HUES64 (cell line): ENCODE measurements at regions not wholly inside any gene's neighbourhood (a gene's known extent, or its start where the extent isn't known, plus 50 kb on each side); places are given as distances from the start of the nearest gene placed in this dataset.
"Not testable (repeated sequence)": the region's sequence is repeated elsewhere in the genome, so short reads cannot be mapped to it uniquely, and the experiment has no call there.

Experiments
- H3K27ac ChIP-seq: 2 replicates; pipeline ENCODE4 v1.7.0; 2013; ENCODE audit warnings: low read depth, low read length, inconsistent platforms
- H3K27me3 ChIP-seq: 2 replicates; pipeline ENCODE4 v1.6.1; 2013; ENCODE audit warnings: mild to moderate bottlenecking, low read length; ENCODE audit not compliant: insufficient read depth
- H3K36me3 ChIP-seq: 2 replicates; pipeline ENCODE4 v1.6.1; 2013; ENCODE audit warnings: mild to moderate bottlenecking, low read length; ENCODE audit not compliant: insufficient read depth
- H3K4me1 ChIP-seq: 2 replicates; pipeline ENCODE4 v1.6.1; 2013; ENCODE audit warnings: mild to moderate bottlenecking, low read length, moderate library complexity; ENCODE audit not compliant: insufficient read depth
- H3K4me3 ChIP-seq: 2 replicates; pipeline ENCODE4 v1.5.1; 2013; ENCODE audit warnings: mild to moderate bottlenecking, low read length, moderate library complexity
- H3K9ac ChIP-seq: 2 replicates; pipeline ENCODE4 v1.6.1; 2013; ENCODE audit warnings: mild to moderate bottlenecking, low read depth, low read length
- H3K9me3 ChIP-seq: 2 replicates; pipeline ENCODE4 v1.6.1; 2013; ENCODE audit warnings: low read depth, low read length; ENCODE audit not compliant: insufficient read depth
- WGBS: fragments of 150-250, 120-280 bp; methylation state at CpG from one replicate; pipeline ENCODE4 v1.1.7; 2013; ENCODE audit warnings: missing lambda C conversion rate; 5-methylcytosine and 5-hydroxymethylcytosine counted together

DNA sequence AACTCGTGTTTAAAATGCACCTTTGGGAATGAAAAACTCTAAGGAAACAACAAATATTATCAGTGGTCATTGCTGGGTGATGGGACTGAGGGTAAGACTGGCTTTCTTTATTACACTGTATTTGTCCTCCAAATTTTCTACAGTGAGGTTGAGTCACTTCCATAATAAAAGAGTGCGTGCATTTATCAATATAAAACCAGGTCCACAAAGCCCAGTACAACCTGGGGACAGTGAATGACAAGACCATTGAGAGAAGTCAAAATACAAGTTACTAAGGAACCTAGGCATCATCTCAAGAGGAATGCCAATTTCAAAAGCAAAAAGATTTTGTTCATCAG is 76.4 kb downstream of the MAGED4 start:
- H3K9me3 ChIP-seq = no peaks in the 10 kb centered on the region
- H3K9ac ChIP-seq = no peak overlapping the region; the same call in 1 of the 2 replicates
- no peaks in the 10 kb centered on the region; the same call in 1 of the 2 replicates for H3K27me3 ChIP-seq
- H3K27ac ChIP-seq = no peak overlapping the region; the same call in 1 of the 2 replicates
- 38% methylated on average over 1 of the region's 2 CpGs for WGBS
- H3K4me3 ChIP-seq = peak overlapping the region; percentile 98
- no peaks in the 10 kb centered on the region for H3K36me3 ChIP-seq
- H3K4me1 ChIP-seq = peaks cover 7% of the 10 kb centered on the region; the same call in 1 of the 2 replicates

DNA sequence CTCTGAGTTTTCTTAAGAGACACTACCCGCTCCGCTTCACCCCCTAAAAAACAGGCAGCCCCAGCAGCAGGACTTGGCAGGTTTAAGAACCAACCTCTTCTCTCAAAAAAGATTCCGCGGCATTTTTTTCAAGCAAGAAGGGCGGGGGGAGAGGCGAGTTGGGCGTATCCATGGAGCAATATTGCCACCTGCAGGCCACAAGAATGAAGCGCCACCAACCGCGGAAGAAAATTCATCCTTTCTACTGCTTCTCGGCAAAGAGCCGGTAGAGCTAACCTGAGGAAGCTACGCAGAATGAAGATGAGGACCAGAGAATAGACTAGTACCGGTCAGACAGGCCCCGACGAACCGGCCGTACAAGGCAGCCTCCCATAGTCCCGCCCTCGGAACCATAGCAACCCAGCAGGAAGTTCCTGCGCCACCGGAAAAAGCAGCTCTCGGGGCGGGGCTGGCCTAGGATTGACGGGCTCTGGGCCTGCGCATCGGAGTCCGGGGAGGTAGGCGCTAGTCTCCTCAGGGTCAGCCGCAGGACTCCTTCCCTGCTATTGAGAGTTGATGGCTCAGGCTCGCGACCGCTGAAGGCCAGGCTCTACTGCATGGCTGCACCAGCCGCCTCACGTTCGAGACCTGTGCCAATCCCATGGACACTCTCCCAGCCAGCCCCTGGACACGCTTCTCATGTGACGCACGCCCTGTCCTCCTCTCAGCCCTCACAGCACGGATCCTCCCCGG is 76.9 kb downstream of the MAGED4 start:
- Histone ChIP-seq H3K27me3 (no peaks in the 10 kb centered on the region), H3K9me3 (no peaks in the 10 kb centered on the region), H3K9ac (peak overlapping the region; percentile 94), H3K27ac (peak overlapping the region; percentile 91), H3K36me3 (no peaks in the 10 kb centered on the region), H3K4me1 (peaks cover 7% of the 10 kb centered on the region; the same call in 1 of the 2 replicates), H3K4me3 (peak overlapping the region; percentile 98)
- WGBS = 1% methylated on average over 41 of the region's 41 CpGs

DNA sequence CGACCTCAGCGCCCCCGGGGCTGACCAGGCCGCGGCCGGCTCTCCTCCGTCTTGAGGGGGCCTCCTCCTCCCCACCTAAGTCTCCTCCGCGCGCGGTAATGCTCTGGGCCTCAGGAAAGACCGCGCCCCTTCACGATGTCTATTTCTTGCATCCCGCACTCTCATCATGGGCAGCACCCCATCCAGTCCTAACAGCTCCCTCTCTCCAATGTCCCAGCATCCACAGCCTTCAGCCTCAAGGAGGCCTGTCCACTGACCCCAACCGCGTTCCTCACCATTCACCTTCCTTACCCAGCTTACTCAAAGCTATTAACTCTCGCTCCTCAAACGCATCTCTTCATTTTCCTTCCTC is 77.5 kb downstream of the MAGED4 start:
- Histone ChIP-seq H3K27ac (peak overlapping the region; percentile 91; the same call in 1 of the 2 replicates), H3K9me3 (no peaks in the 10 kb centered on the region), H3K27me3 (no peaks in the 10 kb centered on the region), H3K4me3 (peak overlapping the region; percentile 98), H3K9ac (peak overlapping the region; percentile 43; the same call in 1 of the 2 replicates), H3K36me3 (no peaks in the 10 kb centered on the region), H3K4me1 (peaks cover 7% of the 10 kb centered on the region; the same call in 1 of the 2 replicates)
- 13% methylated on average over 19 of the region's 19 CpGs for WGBS

GRCh38 chrX:52263417-52263816 is 78.7 kb downstream of the MAGED4 start:
- peaks cover 7% of the 10 kb centered on the region; the same call in 1 of the 2 replicates for H3K4me1 ChIP-seq
- H3K27ac ChIP-seq = no peak overlapping the region
- H3K9me3 ChIP-seq = no peaks in the 10 kb centered on the region
- no peak overlapping the region for H3K4me3 ChIP-seq
- no peak overlapping the region for H3K9ac ChIP-seq
- H3K36me3 ChIP-seq = no peaks in the 10 kb centered on the region
- 92% methylated on average over 4 of the region's 5 CpGs for WGBS
- H3K27me3 ChIP-seq = no peaks in the 10 kb centered on the region

GRCh38 chrX:52265713-52266112 is 81.0 kb downstream of the MAGED4 start:
- WGBS = 79% methylated on average over 3 of the region's 4 CpGs

DNA sequence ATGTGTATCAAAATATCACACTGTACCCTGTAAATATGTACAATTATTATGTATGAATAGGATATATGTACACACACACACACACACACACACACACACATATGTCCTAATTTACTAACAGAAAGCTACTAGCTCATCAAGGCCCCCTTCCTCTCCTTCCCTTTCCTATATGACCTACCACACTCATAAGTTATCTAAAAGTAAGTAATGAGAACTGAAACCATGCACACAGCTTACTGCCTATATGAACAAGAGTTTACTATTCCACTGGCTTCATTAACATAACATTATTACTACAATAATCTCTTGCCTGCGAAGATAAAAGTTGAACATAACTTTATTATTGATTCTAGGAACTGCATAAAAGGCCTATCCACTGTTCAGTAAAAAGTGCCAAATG is 83.8 kb downstream of the MAGED4 start:
- not testable (repeated sequence) for H3K27ac ChIP-seq, H3K27me3 ChIP-seq, H3K4me3 ChIP-seq, H3K36me3 ChIP-seq, H3K9me3 ChIP-seq, H3K9ac ChIP-seq, H3K4me1 ChIP-seq
- WGBS = no CpG with 5 or more reads among the region's 1 CpG

More at GRCh38 chrX:52265713-52266112, 81.0 kb downstream of the MAGED4 start:
- no peaks in the 10 kb centered on the region for H3K9me3 ChIP-seq
- H3K4me1 ChIP-seq = peaks cover 5% of the 10 kb centered on the region; the same call in 1 of the 2 replicates
- no peak overlapping the region for H3K27ac ChIP-seq
- no peak overlapping the region for H3K9ac ChIP-seq
- H3K4me3 ChIP-seq = no peak overlapping the region
- H3K27me3 ChIP-seq = no peaks in the 10 kb centered on the region
- H3K36me3 ChIP-seq = no peaks in the 10 kb centered on the region

DNA sequence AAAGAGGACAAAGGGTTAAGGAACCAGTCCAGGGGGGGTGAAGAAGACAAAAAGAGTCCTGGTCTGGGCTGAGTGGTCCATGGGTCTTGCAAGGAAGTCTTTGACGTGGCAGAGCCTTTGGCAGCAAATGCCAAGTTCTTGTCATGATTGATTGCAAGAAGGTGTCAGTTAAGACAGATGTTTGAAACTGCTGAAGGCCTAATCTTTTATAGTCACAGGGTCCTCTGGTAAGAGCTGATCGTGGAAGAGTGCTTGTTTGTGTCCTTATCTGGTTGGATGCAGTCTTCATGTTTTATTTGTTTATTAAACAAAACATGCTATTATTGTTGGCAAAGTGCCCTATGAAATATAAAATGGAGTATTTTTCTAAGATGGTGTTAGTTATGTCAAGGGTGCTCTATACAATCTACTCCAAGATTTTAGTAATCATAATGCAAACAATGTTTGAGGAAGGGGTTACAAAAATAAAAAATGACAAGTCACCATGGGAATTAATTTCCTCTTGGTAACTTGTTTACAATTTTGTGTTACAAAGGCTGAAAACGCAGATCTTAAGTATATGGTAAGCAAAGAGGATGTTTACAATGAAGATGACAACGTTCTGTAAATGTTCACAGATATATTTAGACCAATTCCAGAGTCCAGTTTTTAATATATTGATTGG is 85.9 kb downstream of the MAGED4 start:
- 75% methylated on average over 4 of the region's 4 CpGs for WGBS
- H3K36me3 ChIP-seq = no peaks in the 10 kb centered on the region
- no peaks in the 10 kb centered on the region for H3K9me3 ChIP-seq
- H3K9ac ChIP-seq = no peak overlapping the region
- H3K27me3 ChIP-seq = no peaks in the 10 kb centered on the region
- H3K4me3 ChIP-seq = no peak overlapping the region
- H3K4me1 ChIP-seq = no peaks in the 10 kb centered on the region; the same call in 1 of the 2 replicates
- no peak overlapping the region for H3K27ac ChIP-seq

DNA sequence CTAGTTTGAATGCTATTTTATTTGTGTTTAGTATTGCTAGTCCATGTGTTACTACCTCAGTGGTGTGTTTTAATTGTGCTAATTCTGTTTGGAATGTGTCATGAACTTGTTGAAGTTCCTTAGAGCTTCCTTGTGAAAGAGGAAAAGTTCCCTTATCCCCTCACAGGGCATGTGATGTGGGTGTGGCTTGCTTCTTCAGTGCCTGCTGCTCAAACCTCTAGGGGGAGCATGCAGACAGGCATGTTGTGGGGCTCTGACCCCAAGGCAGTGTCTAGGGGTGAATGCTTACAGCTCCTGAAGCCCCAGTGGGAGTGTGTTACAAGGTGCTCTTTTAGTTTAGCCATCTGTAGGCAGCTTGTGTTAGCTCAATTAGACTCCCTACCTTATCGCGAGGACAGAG is 86.5 kb downstream of the MAGED4 start:
- Histone ChIP-seq H3K36me3 (no peaks in the 10 kb centered on the region), H3K27ac (no peak overlapping the region), H3K27me3 (no peaks in the 10 kb centered on the region), H3K4me1 (no peaks in the 10 kb centered on the region; the same call in 1 of the 2 replicates), H3K4me3 (no peak overlapping the region), H3K9ac (no peak overlapping the region), H3K9me3 (no peaks in the 10 kb centered on the region)
- 67% methylated on average over 2 of the region's 2 CpGs for WGBS

- Histone ChIP-seq H3K27me3 (no peaks in the 10 kb centered on the region), H3K4me3 (no peak overlapping the region), H3K4me1 (peaks cover 2% of the 10 kb centered on the region; the same call in 1 of the 2 replicates), H3K9ac (no peak overlapping the region), H3K9me3 (0 out of 2 replicates have a peak, but pooled peaks cover 9% of the 10 kb centered on the region), H3K27ac (no peak overlapping the region), H3K36me3 (no peaks in the 10 kb centered on the region)
- WGBS = 94% methylated on average over 8 of the region's 8 CpGs
These were observed 91.2 kb upstream of the XAGE2 start for GRCh38 chrX:52277666-52278065.

DNA sequence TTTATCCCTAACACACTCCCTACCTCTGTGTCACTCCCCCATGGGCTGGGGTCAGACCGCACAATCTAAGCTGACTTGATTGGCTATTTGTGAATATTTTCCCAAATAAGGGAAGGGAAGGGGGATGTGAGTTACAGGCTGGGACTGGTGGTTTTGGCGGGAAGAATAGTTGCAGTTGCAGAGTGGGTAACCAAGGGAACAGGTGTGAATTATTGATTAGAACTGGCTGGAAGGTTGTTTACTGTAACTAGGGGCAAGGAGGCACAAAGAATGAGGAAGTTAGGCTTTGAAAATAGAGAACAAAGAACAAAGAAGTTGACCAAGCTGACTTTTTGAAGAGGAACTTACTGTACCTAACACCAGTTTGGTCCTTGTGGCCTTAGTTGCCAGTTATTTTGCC is 88.0 kb upstream of the XAGE2 start:
- peaks cover 2% of the 10 kb centered on the region; the same call in 1 of the 2 replicates for H3K4me1 ChIP-seq
- 0 out of 2 replicates have a peak, but pooled peaks cover 9% of the 10 kb centered on the region for H3K9me3 ChIP-seq
- H3K36me3 ChIP-seq = no peaks in the 10 kb centered on the region
- no peaks in the 10 kb centered on the region for H3K27me3 ChIP-seq
- WGBS = 97% methylated on average over 2 of the region's 2 CpGs
- H3K9ac ChIP-seq = no peak overlapping the region
- H3K27ac ChIP-seq = no peak overlapping the region
- no peak overlapping the region for H3K4me3 ChIP-seq

- WGBS = 93% methylated on average over 14 of the region's 14 CpGs
- no peaks in the 10 kb centered on the region for H3K36me3 ChIP-seq
- peaks cover 17% of the 10 kb centered on the region; the same call in 1 of the 2 replicates for H3K9me3 ChIP-seq
These were observed 84.0 kb upstream of the XAGE2 start for GRCh38 chrX:52284865-52285264.

More at GRCh38 chrX:52284865-52285264, 84.0 kb upstream of the XAGE2 start:
- no peak overlapping the region for H3K4me3 ChIP-seq
- H3K9ac ChIP-seq = no peak overlapping the region
- H3K27me3 ChIP-seq = no peaks in the 10 kb centered on the region
- H3K4me1 ChIP-seq = peaks cover 2% of the 10 kb centered on the region; the same call in 1 of the 2 replicates
- no peak overlapping the region for H3K27ac ChIP-seq
